Adrenal gland (tissue), 5 donors: ENCODE measurements at regions not wholly inside any gene's neighbourhood (a gene's known extent, or its start where the extent isn't known, plus 50 kb on each side); places are given as distances from the start of the nearest gene placed in this dataset.

ENCODE experiments used
- POLR2A ChIP-seq, 2 donors: fragments of 450-650 bp; IDR thresholded peaks; one replicate each; pipeline ENCODE4 v1.6.1; 2017; ENCODE audit warnings: antibody characterized with exemption in 2 of 2, mild to moderate bottlenecking in 2 of 2, moderate library complexity in 1 of 2
- TF ChIP-seq, protein P1 (sequence below), 6 experiments: fragments of 450-650 bp in 4 of 6; fragments of 200-600 bp in 2 of 6; sonication (generic) in 1 of 6; IDR thresholded peaks; 1 replicate in 5 of 6; 2 replicates in 1 of 6; pipeline versions ENCODE4 v1.5.1 to v1.8.0; 2016 to 2021; ENCODE audit warnings: antibody characterized with exemption in 6 of 6, mild to moderate bottlenecking in 2 of 6, moderate library complexity in 1 of 6
- donor health status: DM: no; HTN: no; CAD: no.

DNA sequence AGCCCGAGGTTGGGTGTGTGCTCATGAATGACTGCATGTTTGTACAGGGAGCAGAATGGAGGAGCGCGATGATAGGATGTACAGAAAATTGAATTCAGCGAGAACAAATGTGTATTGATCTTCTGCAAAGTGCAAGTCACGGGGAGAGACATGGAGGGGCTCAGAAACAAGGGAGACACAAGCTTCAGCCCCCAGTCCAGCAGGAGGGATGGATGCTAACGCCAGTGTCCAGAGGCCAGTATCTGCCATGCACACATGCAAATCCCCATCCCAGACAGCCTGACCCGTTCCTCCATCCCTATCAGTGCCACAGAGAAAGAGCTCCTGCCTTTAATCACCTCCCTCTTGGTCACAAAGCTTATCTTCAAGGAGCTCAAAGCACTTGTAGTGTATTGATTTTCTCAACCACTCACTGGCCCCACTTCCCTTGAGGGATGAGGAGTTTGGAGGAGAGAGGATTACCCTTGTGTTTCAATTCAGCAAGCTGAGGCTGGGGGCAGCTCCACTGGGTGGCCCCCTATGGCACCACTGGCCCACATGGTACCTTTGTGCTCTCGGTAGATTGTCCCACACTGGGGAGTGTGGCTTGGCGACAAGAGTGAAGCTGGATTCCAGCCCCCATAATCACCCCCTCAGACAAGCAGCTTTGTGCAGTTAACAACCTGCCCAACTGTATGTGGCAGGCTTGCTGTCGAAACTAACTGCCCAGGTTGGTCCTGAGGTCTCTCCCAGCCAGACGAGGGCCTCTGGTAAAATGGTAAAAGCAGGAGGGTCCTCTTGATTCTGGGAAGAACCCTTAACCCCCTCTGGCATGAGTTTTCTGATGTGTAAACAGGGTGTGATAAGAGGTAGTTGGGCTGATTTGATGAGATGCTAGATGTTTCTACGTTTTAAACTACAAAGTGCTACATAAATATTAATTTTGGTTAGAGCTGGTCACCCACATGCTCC, 151.6 kb upstream of the UNC5B start:
- TF ChIP-seq, protein P1, sequence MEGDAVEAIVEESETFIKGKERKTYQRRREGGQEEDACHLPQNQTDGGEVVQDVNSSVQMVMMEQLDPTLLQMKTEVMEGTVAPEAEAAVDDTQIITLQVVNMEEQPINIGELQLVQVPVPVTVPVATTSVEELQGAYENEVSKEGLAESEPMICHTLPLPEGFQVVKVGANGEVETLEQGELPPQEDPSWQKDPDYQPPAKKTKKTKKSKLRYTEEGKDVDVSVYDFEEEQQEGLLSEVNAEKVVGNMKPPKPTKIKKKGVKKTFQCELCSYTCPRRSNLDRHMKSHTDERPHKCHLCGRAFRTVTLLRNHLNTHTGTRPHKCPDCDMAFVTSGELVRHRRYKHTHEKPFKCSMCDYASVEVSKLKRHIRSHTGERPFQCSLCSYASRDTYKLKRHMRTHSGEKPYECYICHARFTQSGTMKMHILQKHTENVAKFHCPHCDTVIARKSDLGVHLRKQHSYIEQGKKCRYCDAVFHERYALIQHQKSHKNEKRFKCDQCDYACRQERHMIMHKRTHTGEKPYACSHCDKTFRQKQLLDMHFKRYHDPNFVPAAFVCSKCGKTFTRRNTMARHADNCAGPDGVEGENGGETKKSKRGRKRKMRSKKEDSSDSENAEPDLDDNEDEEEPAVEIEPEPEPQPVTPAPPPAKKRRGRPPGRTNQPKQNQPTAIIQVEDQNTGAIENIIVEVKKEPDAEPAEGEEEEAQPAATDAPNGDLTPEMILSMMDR (IDR thresholded peaks at IDR 0.05): no peak
- TF ChIP-seq POLR2A (IDR thresholded peaks at IDR 0.05): no peak
